ENCODE measurements at regions not wholly inside any gene's neighbourhood (a gene's known extent, or its start where the extent isn't known, plus 50 kb on each side); places are given as distances from the start of the nearest gene placed in this dataset.

GRCh38 chr3:113156816-113157333 is 54.5 kb upstream of the BOC start (continued):
- no peak for TF ChIP-seq FOXP4 (CRISPR knock-in tag; IDR thresholded peaks at IDR 0.05; ENCODE audit: borderline replicate concordance)
- no peak for TF ChIP-seq CHD1 (IDR thresholded peaks at IDR 0.05; ENCODE audit: low read length)
- no peak for TF ChIP-seq MECOM (CRISPR knock-in tag; IDR thresholded peaks at IDR 0.05)
- no peak for TF ChIP-seq ZNF586 (CRISPR knock-in tag; conservative IDR thresholded peaks at IDR 0.05)

GRCh38 chr3:113157408-113158030 is 53.8 kb upstream of the BOC start:
- Histone ChIP-seq H3K4me2 (ENCODE audit: insufficient read depth, low read length) (no peak overlapping the region), H3K79me2 (ENCODE audit: control insufficient read depth, insufficient read depth, low read length) (no peaks in the 10 kb centered on the region), H4K20me1 (replicated peaks; ENCODE audit: control insufficient read depth, insufficient read depth, low read length) (no peaks in the 10 kb centered on the region), H3K4me3 (no peak overlapping the region), H3K9me1 (ENCODE audit: control insufficient read depth, insufficient read depth, low read length) (no peaks in the 10 kb centered on the region), H3K9ac (ENCODE audit: insufficient read depth in 1 of 2, low read depth in 2 of 2, low read length in 2 of 2) (no peak overlapping the region), H3K36me3 (ENCODE audit: control insufficient read depth, insufficient read depth, low read length) (no peaks in the 10 kb centered on the region), H3K9me3 (replicated peaks; ENCODE audit: control insufficient read depth, insufficient read depth, low read depth, low read length) (no peaks in the 10 kb centered on the region), H3K27ac (ENCODE audit: extremely low read depth, low read depth, low read length) (no peak overlapping the region), H3K27me3 (ENCODE audit: control insufficient read depth in 2 of 2, insufficient read depth in 2 of 2, low read length in 2 of 2) (no peaks in the 10 kb centered on the region), H2AFZ (ENCODE audit: low read depth, low read length) (no peak overlapping the region), H3K4me1 (replicated peaks in 1 of 2; ENCODE audit: control insufficient read depth in 2 of 2, insufficient read depth in 2 of 2, low read length in 2 of 2) (no peaks in the 10 kb centered on the region)
- in situ Hi-C loops (cut with MboI): no loop called here
- 9% methylated on average over 3 of the region's 3 CpGs for WGBS (ENCODE audit: insufficient coverage, low coverage, missing lambda C conversion rate)
- ATAC-seq (no peak), FAIRE-seq (no peak), DNase-seq (ENCODE audit: extremely low read depth in 1 of 4, low spot score in 3 of 4) (no peak)
- ChIA-PET CTCF (ENCODE audit: low intra/inter-chr PET ratio) (no interaction called here), POLR2A (no interaction called here)
- no TSS peak for BruUV-seq (replicated peaks)
- intact Hi-C loops (cut with micrococcal nuclease): no loop called here
- no peak for TF ChIP-seq ZNF511 (CRISPR knock-in tag; IDR thresholded peaks at IDR 0.05)
- no peak for TF ChIP-seq SMAD2 (IDR thresholded peaks at IDR 0.05; ENCODE audit: low read depth, low read length)
- no peak for TF ChIP-seq TBL1XR1 (IDR thresholded peaks at IDR 0.05; ENCODE audit: low read length in 2 of 2)

Measured in K562 (cell line).